Esophagus squamous epithelium (tissue), 5 donors: ENCODE measurements at regions not wholly inside any gene's neighbourhood (a gene's known extent, or its start where the extent isn't known, plus 50 kb on each side); places are given as distances from the start of the nearest gene placed in this dataset.

Experiments used
- DNase-seq: peaks from one replicate; lab custom pipeline; 2025; lab: John Stamatoyannopoulos, UW
- H3K27ac ChIP-seq, 4 donors: fragments of 200-600 bp; sonication (generic); one replicate each; pipeline ENCODE4 v1.5.1; 2016 to 2019; ENCODE audit warnings: mild to moderate bottlenecking in 1 of 4
- H3K27me3 ChIP-seq, 4 donors: fragments of 200-600 bp; sonication (generic); 1 replicate in 3 of 4; 2 replicates in 1 of 4; pipeline versions ENCODE4 v1.5.1 to v1.6.0; 2017 to 2021; ENCODE audit warnings: antibody characterized with exemption in 1 of 4
- H3K36me3 ChIP-seq, 3 donors: fragments of 200-600 bp; sonication (generic); one replicate each; pipeline ENCODE4 v1.5.1; 2016 to 2019
- H3K4me1 ChIP-seq, 3 donors: fragments of 200-600 bp; sonication (generic); one replicate each; pipeline ENCODE4 v1.5.1; 2017 to 2019
- H3K4me3 ChIP-seq, 4 donors: fragments of 200-600 bp; sonication (generic); 1 replicate in 3 of 4; 2 replicates in 1 of 4; pipeline ENCODE4 v1.5.1; 2016 to 2019; ENCODE audit warnings: mild to moderate bottlenecking in 2 of 4, moderate library complexity in 1 of 4
- H3K9me3 ChIP-seq, 3 donors: fragments of 200-600 bp; sonication (generic); one replicate each; pipeline ENCODE4 v1.5.1; 2016 to 2019
- CTCF ChIP-seq, 6 experiments: fragments of 450-650 bp in 4 of 6; fragments of 200-600 bp in 2 of 6; sonication (generic) in 2 of 6; IDR thresholded peaks; one replicate each; pipeline ENCODE4 v1.5.1; 2016 to 2019; ENCODE audit warnings: antibody characterized with exemption in 6 of 6, mild to moderate bottlenecking in 4 of 6, moderate library complexity in 4 of 6
- POLR2A ChIP-seq, 4 donors: fragments of 450-650 bp; IDR thresholded peaks; one replicate each; pipeline ENCODE4 v1.6.1; 2017; ENCODE audit warnings: antibody characterized with exemption in 4 of 4, mild to moderate bottlenecking in 4 of 4, moderate library complexity in 3 of 4
- WGBS, 2 donors: methylation state at CpG; one replicate each; pipeline ENCODE4 v1.1.5; 2018; 5-methylcytosine and 5-hydroxymethylcytosine counted together
- intact Hi-C: fragments of 100-400 bp; cut with DNase I; formaldehyde crosslinking; loops from one replicate; pipeline ENCODE4 v1.15.0; 2022
- donor health status: DM: yes; HTN: yes; CAD: no.

GRCh38 chr11:10990637-10991193 is 132.9 kb upstream of the ZBED5 start:
- no peak for TF ChIP-seq CTCF (IDR thresholded peaks at IDR 0.05)
- TF ChIP-seq POLR2A (IDR thresholded peaks at IDR 0.05), result no peak
- H3K27ac ChIP-seq, result no peak overlapping the region
- H3K9me3 ChIP-seq, result no peaks in the 10 kb centered on the region
- no peaks in the 10 kb centered on the region for H3K4me1 ChIP-seq
- no peaks in the 10 kb centered on the region for H3K27me3 ChIP-seq
- no peaks in the 10 kb centered on the region for H3K36me3 ChIP-seq
- WGBS, 2 donors, result 54 to 60% methylated on average over 3 of the region's 3 CpGs
- no peak for DNase-seq
- intact Hi-C loops, result no loop called here
- H3K4me3 ChIP-seq, result no peak overlapping the region

GRCh38 chr11:10990160-10990559 is 132.3 kb upstream of the ZBED5 start:
- WGBS, 2 donors, result 63 to 84% methylated on average over 4 of the region's 4 CpGs
- Histone ChIP-seq H3K4me3 (no peak overlapping the region), H3K27ac (no peak overlapping the region), H3K9me3 (no peaks in the 10 kb centered on the region), H3K4me1 (no peaks in the 10 kb centered on the region), H3K27me3 (no peaks in the 10 kb centered on the region), H3K36me3 (no peaks in the 10 kb centered on the region)
- TF ChIP-seq CTCF (IDR thresholded peaks at IDR 0.05) (no peak), POLR2A (IDR thresholded peaks at IDR 0.05) (no peak)
- intact Hi-C loops, result no loop called here
- no peak for DNase-seq

- intact Hi-C loops, result no loop called here
These were observed 128.2 kb upstream of the ZBED5 start for GRCh38 chr11:10986006-10986405.

GRCh38 chr11:10984742-10985141 is 126.9 kb upstream of the ZBED5 start:
- peaks cover 0 to 10% (median 0%) of the 10 kb centered on the region in 3 donors for H3K4me1 ChIP-seq
- 88 to 96% methylated on average over 5 of the region's 5 CpGs for WGBS, 2 donors
- intact Hi-C loops, result no loop called here
- no peak overlapping the region for H3K27ac ChIP-seq
- no peaks in the 10 kb centered on the region for H3K36me3 ChIP-seq
- H3K9me3 ChIP-seq, result no peaks in the 10 kb centered on the region
- H3K4me3 ChIP-seq, result no peak overlapping the region
- TF ChIP-seq POLR2A (IDR thresholded peaks at IDR 0.05) (no peak), CTCF (IDR thresholded peaks at IDR 0.05) (no peak)
- DNase-seq, result no peak
- H3K27me3 ChIP-seq, result no peaks in the 10 kb centered on the region

More at GRCh38 chr11:10986006-10986405, 128.2 kb upstream of the ZBED5 start:
- TF ChIP-seq CTCF (IDR thresholded peaks at IDR 0.05) (no peak), POLR2A (IDR thresholded peaks at IDR 0.05) (no peak)
- WGBS, 2 donors, result 73 to 79% methylated on average over 2 of the region's 2 CpGs
- no peaks in the 10 kb centered on the region for H3K9me3 ChIP-seq
- no peaks in the 10 kb centered on the region for H3K36me3 ChIP-seq
- H3K4me1 ChIP-seq, result peaks cover 0 to 10% (median 0%) of the 10 kb centered on the region in 3 donors
- no peak overlapping the region for H3K4me3 ChIP-seq
- H3K27ac ChIP-seq, result no peak overlapping the region
- H3K27me3 ChIP-seq, result no peaks in the 10 kb centered on the region
- no peak for DNase-seq

- Histone ChIP-seq H3K36me3 (no peaks in the 10 kb centered on the region), H3K27me3 (no peaks in the 10 kb centered on the region), H3K4me3 (no peak overlapping the region), H3K4me1 (peaks cover 0 to 10% (median 0%) of the 10 kb centered on the region in 3 donors), H3K9me3 (no peaks in the 10 kb centered on the region), H3K27ac (no peak overlapping the region)
- WGBS, 2 donors, result 91 to 92% methylated on average over 4 of the region's 4 CpGs
- TF ChIP-seq CTCF (IDR thresholded peaks at IDR 0.05) (no peak), POLR2A (IDR thresholded peaks at IDR 0.05) (no peak)
- intact Hi-C loops, result no loop called here
- no peak for DNase-seq
These were observed 126.4 kb upstream of the ZBED5 start for GRCh38 chr11:10984250-10984649.
